Mucosa of rectum (tissue), 2 donors: ENCODE measurements at regions not wholly inside any gene's neighbourhood (a gene's known extent, or its start where the extent isn't known, plus 50 kb on each side); places are given as distances from the start of the nearest gene placed in this dataset.
A peak's percentile ranks its signal among the peaks of the same experiment; 100 is the strongest.

Source experiments
- H3K27ac ChIP-seq, 2 donors: one replicate each; pipeline ENCODE4 v1.7.0; 2013; ENCODE audit warnings: inconsistent platforms in 2 of 2, low read depth in 2 of 2, low read length in 2 of 2
- H3K27me3 ChIP-seq, 2 donors: one replicate each; pipeline ENCODE4 v1.7.0; 2013; ENCODE audit warnings: low read length in 2 of 2; ENCODE audit not compliant: control insufficient read depth in 2 of 2, insufficient read depth in 2 of 2
- H3K36me3 ChIP-seq, 2 donors: one replicate each; pipeline ENCODE4 v1.7.0; 2013; ENCODE audit warnings: low read length in 2 of 2; ENCODE audit not compliant: control insufficient read depth in 2 of 2, insufficient read depth in 2 of 2
- H3K4me1 ChIP-seq, 2 donors: one replicate each; pipeline ENCODE4 v1.7.0; 2013; ENCODE audit warnings: low read length in 2 of 2, mild to moderate bottlenecking in 1 of 2; ENCODE audit not compliant: control insufficient read depth in 2 of 2, insufficient read depth in 2 of 2
- H3K4me3 ChIP-seq, 2 donors: one replicate each; pipeline ENCODE4 v1.7.0; 2013; ENCODE audit warnings: low read length in 2 of 2
- H3K9ac ChIP-seq, 2 donors: one replicate each; pipeline ENCODE4 v1.7.0; 2013; ENCODE audit warnings: low read length in 2 of 2, low read depth in 1 of 2, mild to moderate bottlenecking in 1 of 2
- H3K9me3 ChIP-seq, 2 donors: one replicate each; pipeline ENCODE4 v1.7.0; 2013; ENCODE audit warnings: low read length in 2 of 2; ENCODE audit not compliant: control insufficient read depth in 2 of 2
- donor health status: healthy.
- donor health status: Normal muscosa, but diverticular disease.

GRCh38 chr10:121294630-121295029, 303.6 kb downstream of the FGFR2 start:
- H3K36me3 ChIP-seq: no peaks in the 10 kb centered on the region

GRCh38 chr10:121296378-121296777, 301.9 kb downstream of the FGFR2 start:
- Histone ChIP-seq H3K4me1 (peaks cover under 1 to 7% of the 10 kb centered on the region in 2 donors), H3K27ac (no peak overlapping the region), H3K9ac (no peak overlapping the region), H3K4me3 (no peak overlapping the region), H3K36me3 (no peaks in the 10 kb centered on the region), H3K9me3 (no peaks in the 10 kb centered on the region), H3K27me3 (no peaks in the 10 kb centered on the region)

More at GRCh38 chr10:121294630-121295029, 303.6 kb downstream of the FGFR2 start:
- Histone ChIP-seq H3K27me3 (no peaks in the 10 kb centered on the region), H3K9me3 (no peaks in the 10 kb centered on the region), H3K9ac (no peak overlapping the region), H3K4me1 (peaks cover 5 to 11% of the 10 kb centered on the region in 2 donors), H3K27ac (peak overlapping the region; percentile 7 to 20), H3K4me3 (no peak overlapping the region)

- peaks cover 0 to 6% of the 10 kb centered on the region in 2 donors for H3K4me1 ChIP-seq
- no peak overlapping the region for H3K27ac ChIP-seq
- H3K9ac ChIP-seq: no peak overlapping the region
- H3K27me3 ChIP-seq: no peaks in the 10 kb centered on the region
- H3K4me3 ChIP-seq: no peak overlapping the region
- H3K36me3 ChIP-seq: no peaks in the 10 kb centered on the region
- no peaks in the 10 kb centered on the region for H3K9me3 ChIP-seq
Observed at GRCh38 chr10:121296881-121297585, 301.2 kb downstream of the FGFR2 start.

GRCh38 chr10:121300723-121301122, 297.5 kb downstream of the FGFR2 start:
- Histone ChIP-seq H3K36me3 (no peaks in the 10 kb centered on the region), H3K9me3 (no peaks in the 10 kb centered on the region), H3K4me1 (no peaks in the 10 kb centered on the region), H3K27me3 (no peaks in the 10 kb centered on the region), H3K27ac (no peak overlapping the region), H3K9ac (no peak overlapping the region), H3K4me3 (no peak overlapping the region)

- H3K9ac ChIP-seq: no peak overlapping the region
- H3K27me3 ChIP-seq: no peaks in the 10 kb centered on the region
- no peak overlapping the region for H3K4me3 ChIP-seq
- H3K9me3 ChIP-seq: no peaks in the 10 kb centered on the region
- no peak overlapping the region for H3K27ac ChIP-seq
- H3K36me3 ChIP-seq: no peaks in the 10 kb centered on the region
- no peaks in the 10 kb centered on the region for H3K4me1 ChIP-seq
Observed at GRCh38 chr10:121302541-121303180, 295.6 kb downstream of the FGFR2 start.

- no peak overlapping the region for H3K4me3 ChIP-seq
- no peaks in the 10 kb centered on the region for H3K9me3 ChIP-seq
- no peaks in the 10 kb centered on the region for H3K36me3 ChIP-seq
- H3K9ac ChIP-seq: no peak overlapping the region
- H3K27ac ChIP-seq: no peak overlapping the region
- H3K4me1 ChIP-seq: no peaks in the 10 kb centered on the region
- H3K27me3 ChIP-seq: no peaks in the 10 kb centered on the region
Observed at GRCh38 chr10:121303287-121303890, 294.9 kb downstream of the FGFR2 start.

- no peak overlapping the region for H3K9ac ChIP-seq
- no peak overlapping the region for H3K4me3 ChIP-seq
- no peaks in the 10 kb centered on the region for H3K9me3 ChIP-seq
- no peaks in the 10 kb centered on the region for H3K36me3 ChIP-seq
- no peak overlapping the region for H3K27ac ChIP-seq
- H3K4me1 ChIP-seq: no peaks in the 10 kb centered on the region
- no peaks in the 10 kb centered on the region for H3K27me3 ChIP-seq
Observed at GRCh38 chr10:121305066-121305465, 293.2 kb downstream of the FGFR2 start.

- H3K27ac ChIP-seq: no peak overlapping the region
- H3K9ac ChIP-seq: no peak overlapping the region
- no peaks in the 10 kb centered on the region for H3K36me3 ChIP-seq
Observed at GRCh38 chr10:121306159-121306673, 292.0 kb downstream of the FGFR2 start.

GRCh38 chr10:121307411-121307980, 290.7 kb downstream of the FGFR2 start:
- H3K36me3 ChIP-seq: no peaks in the 10 kb centered on the region
- no peaks in the 10 kb centered on the region for H3K9me3 ChIP-seq

More at GRCh38 chr10:121306159-121306673, 292.0 kb downstream of the FGFR2 start:
- Histone ChIP-seq H3K9me3 (no peaks in the 10 kb centered on the region), H3K4me1 (no peaks in the 10 kb centered on the region), H3K4me3 (no peak overlapping the region), H3K27me3 (no peaks in the 10 kb centered on the region)

GRCh38 chr10:121308020-121308419, 290.2 kb downstream of the FGFR2 start:
- Histone ChIP-seq H3K9me3 (no peaks in the 10 kb centered on the region), H3K4me1 (no peaks in the 10 kb centered on the region), H3K9ac (no peak overlapping the region), H3K4me3 (no peak overlapping the region), H3K27ac (no peak overlapping the region), H3K36me3 (no peaks in the 10 kb centered on the region), H3K27me3 (no peaks in the 10 kb centered on the region)

More at GRCh38 chr10:121307411-121307980, 290.7 kb downstream of the FGFR2 start:
- H3K27me3 ChIP-seq: no peaks in the 10 kb centered on the region
- no peak overlapping the region for H3K27ac ChIP-seq
- no peak overlapping the region for H3K4me3 ChIP-seq
- H3K9ac ChIP-seq: no peak overlapping the region
- H3K4me1 ChIP-seq: no peaks in the 10 kb centered on the region
